BE2C (cell line): ENCODE measurements at regions not wholly inside any gene's neighbourhood (a gene's known extent, or its start where the extent isn't known, plus 50 kb on each side); places are given as distances from the start of the nearest gene placed in this dataset.

Experiments
- DNase-seq: peaks from one replicate; pipeline ENCODE4 v3.0.0-alpha.2; 2020
- H3K27me3 ChIP-seq: fragments of 250-450 bp; sonication (Bioruptor Pico); 2 replicates; pipeline ENCODE4 v1.5.1; 2020; ENCODE audit warnings: mild to moderate bottlenecking
- H3K36me3 ChIP-seq: fragments of 250-450 bp; sonication (Bioruptor Pico); 2 replicates; pipeline ENCODE4 v1.5.1; 2020; ENCODE audit warnings: mild to moderate bottlenecking
- H3K4me1 ChIP-seq: fragments of 250-450 bp; sonication (Bioruptor Pico); 2 replicates; pipeline ENCODE4 v1.5.1; 2020
- H3K4me3 ChIP-seq: 2 replicates; pipeline ENCODE4 v1.5.1; 2011; ENCODE audit warnings: low read depth, low read length
- H3K9me3 ChIP-seq: fragments of 250-450 bp; sonication (Bioruptor Pico); 2 replicates; pipeline ENCODE4 v1.5.1; 2020
- CTCF ChIP-seq: IDR thresholded peaks from 2 replicates; pipeline ENCODE4 v1.5.1; 2012; ENCODE audit warnings: mild to moderate bottlenecking, low read depth, low read length

GRCh38 chr7:159229683-159230475 lies 85.2 kb upstream of the VIPR2 start:
- no peak for TF ChIP-seq CTCF
- no peak for DNase-seq
- no peaks in the 10 kb centered on the region for H3K9me3 ChIP-seq
- H3K27me3 ChIP-seq, result no peaks in the 10 kb centered on the region
- H3K36me3 ChIP-seq, result no peaks in the 10 kb centered on the region
- H3K4me3 ChIP-seq, result no peak overlapping the region
- H3K4me1 ChIP-seq, result no peaks in the 10 kb centered on the region; the same call in 1 of the 2 replicates

DNA sequence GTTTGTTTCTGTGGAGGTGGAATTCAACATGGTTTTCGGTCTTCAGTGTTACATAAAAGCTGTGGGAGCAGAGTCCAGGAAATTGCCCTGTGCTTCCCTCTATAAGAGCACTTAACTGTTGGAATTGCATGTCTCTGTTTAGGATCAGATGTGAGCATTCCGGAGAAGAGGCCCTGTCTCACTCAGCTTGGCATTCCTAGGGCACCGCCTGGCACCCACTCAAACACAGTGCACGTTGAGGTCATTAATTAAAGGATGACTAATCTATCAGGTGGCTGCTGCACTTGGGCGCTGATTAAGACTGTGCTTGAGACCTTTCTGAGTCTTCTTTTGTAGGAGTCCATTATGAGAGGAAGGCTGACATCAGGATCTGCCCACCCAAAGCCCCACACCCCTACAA lies 82.8 kb upstream of the VIPR2 start:
- Histone ChIP-seq H3K27me3 (no peaks in the 10 kb centered on the region), H3K9me3 (no peaks in the 10 kb centered on the region), H3K36me3 (no peaks in the 10 kb centered on the region), H3K4me1 (no peaks in the 10 kb centered on the region; the same call in 1 of the 2 replicates), H3K4me3 (no peak overlapping the region)
- DNase-seq, result no peak
- no peak for TF ChIP-seq CTCF

DNA sequence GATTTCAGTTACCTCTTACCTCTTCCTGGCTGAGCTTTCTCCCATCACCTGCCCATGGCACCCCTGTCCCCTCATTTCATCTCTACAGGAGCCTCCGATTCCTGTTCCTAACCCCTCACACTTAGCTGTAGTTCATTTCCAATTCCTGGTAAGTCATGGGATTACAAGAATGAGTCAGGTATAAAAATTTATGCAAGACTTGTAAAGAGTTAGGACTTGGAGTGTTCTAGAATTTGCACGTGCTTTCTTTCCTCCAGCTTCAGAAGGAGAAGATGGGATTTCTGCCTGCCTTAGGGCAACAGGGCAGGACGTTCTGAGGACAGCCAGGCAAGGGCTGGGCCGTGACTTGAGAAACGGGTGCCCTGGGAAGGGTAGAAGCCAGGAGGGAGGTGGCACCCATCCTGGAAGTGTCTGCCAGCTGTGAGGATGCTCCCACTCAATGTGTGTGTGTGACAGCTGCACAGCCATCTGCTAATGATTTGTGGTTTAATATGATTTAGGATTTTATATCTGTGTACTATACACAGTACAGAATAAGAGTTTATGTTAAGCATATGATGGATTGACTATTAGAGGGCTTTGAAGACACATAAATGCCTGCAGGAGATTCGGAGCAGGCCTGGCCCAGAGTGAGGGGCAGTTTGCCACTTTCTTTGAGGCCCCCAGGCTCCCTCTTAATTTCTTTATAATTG lies 81.5 kb upstream of the VIPR2 start:
- H3K36me3 ChIP-seq, result no peaks in the 10 kb centered on the region
- H3K4me1 ChIP-seq, result no peaks in the 10 kb centered on the region; the same call in 1 of the 2 replicates
- no peaks in the 10 kb centered on the region for H3K9me3 ChIP-seq
- no peak for DNase-seq
- H3K27me3 ChIP-seq, result no peaks in the 10 kb centered on the region
- H3K4me3 ChIP-seq, result no peak overlapping the region
- TF ChIP-seq CTCF, result no peak

- TF ChIP-seq CTCF, result no peak
Measured at GRCh38 chr7:159218607-159219006, 73.9 kb upstream of the VIPR2 start.

GRCh38 chr7:159218170-159218569 lies 73.5 kb upstream of the VIPR2 start:
- Histone ChIP-seq H3K4me1 (no peaks in the 10 kb centered on the region), H3K27me3 (no peaks in the 10 kb centered on the region), H3K36me3 (no peaks in the 10 kb centered on the region), H3K9me3 (no peaks in the 10 kb centered on the region), H3K4me3 (no peak overlapping the region)
- no peak for TF ChIP-seq CTCF
- no peak for DNase-seq

More at GRCh38 chr7:159218607-159219006, 73.9 kb upstream of the VIPR2 start:
- no peak overlapping the region for H3K4me3 ChIP-seq
- no peaks in the 10 kb centered on the region for H3K36me3 ChIP-seq
- H3K27me3 ChIP-seq, result no peaks in the 10 kb centered on the region
- H3K4me1 ChIP-seq, result no peaks in the 10 kb centered on the region
- no peaks in the 10 kb centered on the region for H3K9me3 ChIP-seq
- no peak for DNase-seq

- no peaks in the 10 kb centered on the region for H3K27me3 ChIP-seq
- TF ChIP-seq CTCF, result no peak
- no peaks in the 10 kb centered on the region for H3K36me3 ChIP-seq
- H3K4me3 ChIP-seq, result no peak overlapping the region
- peaks cover 13% of the 10 kb centered on the region for H3K4me1 ChIP-seq
- DNase-seq, result no peak
- H3K9me3 ChIP-seq, result no peaks in the 10 kb centered on the region
Measured at GRCh38 chr7:159215076-159215475, 70.4 kb upstream of the VIPR2 start.
